IMR-90 (cell line): ENCODE measurements at regions not wholly inside any gene's neighbourhood (a gene's known extent, or its start where the extent isn't known, plus 50 kb on each side); places are given as distances from the start of the nearest gene placed in this dataset.

Experiments
- ATAC-seq: fragments of 200-7000 bp; cut with Tn5 transposase; 2 replicates; pipeline ENCODE4 v1.9.1; 2020; ENCODE audit warnings: low read depth, mild to moderate bottlenecking, moderate library complexity
- BruUV-seq: library from RNA; stranded (reverse); fragments of 400-500 nt; replicated peaks from 2 replicates; lab custom pipeline; 2021; lab: Mats Ljungman, UMichigan
- CTCF ChIA-PET: fragments of 300-600 bp; formaldehyde crosslinking; extraction: SDS; loops from one replicate; lab custom pipeline; 2021; ENCODE audit warnings: antibody characterized with exemption; lab: Yijun Ruan, JAX
- POLR2A ChIA-PET: fragments of 300-600 bp; sonication (Branson Sonifier 250); formaldehyde crosslinking; loops from one replicate; lab custom pipeline; 2022; ENCODE audit warnings: antibody characterized with exemption; ENCODE audit not compliant: unreplicated experiment; lab: Charles Lee
- DNase-seq: peaks from one replicate; pipeline ENCODE4 v3.0.0; 2013
- H2AFZ ChIP-seq: replicated peaks from 2 replicates; pipeline ENCODE3; 2013; ENCODE audit warnings: low read length, mild to moderate bottlenecking; ENCODE audit not compliant: poor library complexity
- H2AK5ac ChIP-seq: 2 replicates; pipeline ENCODE4 v1.6.1; 2013; ENCODE audit warnings: low read depth, low read length, inconsistent platforms
- H2AK9ac ChIP-seq: replicated peaks from 2 replicates; pipeline ENCODE3; 2013; ENCODE audit warnings: mild to moderate bottlenecking, low read depth, low read length, moderate library complexity; ENCODE audit not compliant: poor library complexity
- H2BK120ac ChIP-seq: 2 replicates; pipeline ENCODE4 v1.6.1; 2013; ENCODE audit warnings: low read depth, low read length, inconsistent platforms
- H2BK15ac ChIP-seq: 3 replicates; pipeline ENCODE4 v1.6.1; 2013; ENCODE audit warnings: low read depth, low read length, inconsistent platforms
- H2BK20ac ChIP-seq: 2 replicates; pipeline ENCODE4 v1.6.1; 2013; ENCODE audit warnings: low read depth, mild to moderate bottlenecking, inconsistent platforms, low read length, moderate library complexity
- H2BK5ac ChIP-seq: 2 replicates; pipeline ENCODE4 v1.6.1; 2013; ENCODE audit warnings: mild to moderate bottlenecking, low read depth, low read length, inconsistent platforms; ENCODE audit not compliant: poor library complexity, severe bottlenecking
- H3K14ac ChIP-seq: replicated peaks from 2 replicates; pipeline ENCODE4 v1.6.1; 2013; ENCODE audit warnings: low read depth, low read length, inconsistent platforms
- H3K18ac ChIP-seq: 2 replicates; pipeline ENCODE4 v1.6.1; 2013; ENCODE audit warnings: low read depth, low read length, control low read depth
- H3K23ac ChIP-seq: 2 replicates; pipeline ENCODE4 v1.6.1; 2013; ENCODE audit warnings: low read depth, low read length, inconsistent platforms
- H3K27ac ChIP-seq: 2 replicates; pipeline ENCODE4 v1.5.1; 2013; ENCODE audit warnings: mild to moderate bottlenecking, control low read depth, low read length; ENCODE audit not compliant: insufficient read depth
- H3K27me3 ChIP-seq: 2 replicates; pipeline ENCODE4 v1.6.1; 2013; ENCODE audit warnings: low read length; ENCODE audit not compliant: control insufficient read depth, insufficient read depth
- H3K36me3 ChIP-seq: 2 replicates; pipeline ENCODE4 v1.6.1; 2013; ENCODE audit warnings: low read length, mixed read lengths; ENCODE audit not compliant: control insufficient read depth, insufficient read depth
- H3K4ac ChIP-seq: 2 replicates; pipeline ENCODE4 v1.6.1; 2013; ENCODE audit warnings: low read depth, low read length, inconsistent platforms
- H3K4me1 ChIP-seq: 2 replicates; pipeline ENCODE4 v1.6.1; 2013; ENCODE audit warnings: low read length, mixed read lengths; ENCODE audit not compliant: control insufficient read depth, insufficient read depth
- H3K4me2 ChIP-seq: 2 replicates; pipeline ENCODE4 v1.6.1; 2013; ENCODE audit warnings: low read depth, mild to moderate bottlenecking, control low read depth, low read length, moderate library complexity
- H3K4me3 ChIP-seq: 2 replicates; pipeline ENCODE4 v1.5.1; 2013; ENCODE audit warnings: low read depth, mild to moderate bottlenecking, control low read depth, low read length, moderate library complexity; ENCODE audit not compliant: insufficient read depth
- H3K56ac ChIP-seq: 2 replicates; pipeline ENCODE4 v1.6.1; 2013; ENCODE audit warnings: low read length, inconsistent platforms; ENCODE audit not compliant: insufficient read depth; ENCODE audit errors: extremely low read depth
- H3K79me1 ChIP-seq, 2 experiments: 2 replicates each; pipeline ENCODE4 v1.6.1; 2013; ENCODE audit warnings: low read length in 2 of 2, inconsistent platforms in 1 of 2, low read depth in 1 of 2
- H3K9ac ChIP-seq: 2 replicates; pipeline ENCODE4 v1.6.1; 2013; ENCODE audit warnings: low read depth, low read length, control low read depth
- H3K9me1 ChIP-seq: 2 replicates; pipeline ENCODE4 v1.6.1; 2013; ENCODE audit warnings: low read length, inconsistent platforms; ENCODE audit not compliant: insufficient read depth
- H3K9me3 ChIP-seq: 2 replicates; pipeline ENCODE4 v1.6.1; 2013; ENCODE audit warnings: low read length; ENCODE audit not compliant: control insufficient read depth, insufficient read depth
- H4K20me1 ChIP-seq: 2 replicates; pipeline ENCODE4 v1.6.1; 2013; ENCODE audit warnings: low read length, inconsistent platforms; ENCODE audit not compliant: insufficient read depth
- H4K5ac ChIP-seq: 2 replicates; pipeline ENCODE4 v1.6.1; 2013; ENCODE audit warnings: mild to moderate bottlenecking, low read depth, low read length, control low read depth
- H4K8ac ChIP-seq, 2 experiments: 2 replicates each; pipeline ENCODE4 v1.6.1; 2013; ENCODE audit warnings: low read depth in 2 of 2, low read length in 2 of 2, control low read depth in 1 of 2, inconsistent platforms in 1 of 2
- H4K91ac ChIP-seq: 2 replicates; pipeline ENCODE4 v1.6.1; 2013; ENCODE audit warnings: low read depth, low read length, inconsistent platforms; ENCODE audit not compliant: insufficient read depth
- BHLHE40 ChIP-seq: fragments of 150-350 bp; IDR thresholded peaks from 2 replicates; pipeline ENCODE4 v1.6.1; 2016; ENCODE audit warnings: mild to moderate bottlenecking, low read depth, low read length
- CEBPB ChIP-seq: IDR thresholded peaks from 2 replicates; pipeline ENCODE4 v1.6.1; 2012; ENCODE audit warnings: low read depth, low read length, improper control_type of control experiment
- CHD1 ChIP-seq: IDR thresholded peaks from 2 replicates; pipeline ENCODE4 v1.6.1; 2012; ENCODE audit warnings: low read depth, low read length, improper control_type of control experiment
- ELK1 ChIP-seq: fragments of 150-350 bp; IDR thresholded peaks from 2 replicates; pipeline ENCODE4 v1.6.1; 2016; ENCODE audit warnings: low read depth, mild to moderate bottlenecking, low read length, moderate library complexity, borderline replicate concordance
- MAFK ChIP-seq: IDR thresholded peaks from 2 replicates; pipeline ENCODE4 v1.6.1; 2012; ENCODE audit warnings: low read depth, low read length, improper control_type of control experiment
- MXI1 ChIP-seq: IDR thresholded peaks from 2 replicates; pipeline ENCODE4 v1.6.1; 2012; ENCODE audit warnings: low read depth, mild to moderate bottlenecking, low read length, moderate library complexity, borderline replicate concordance
- NFE2L2 ChIP-seq: fragments of 150-350 bp; IDR thresholded peaks from 2 replicates; pipeline ENCODE4 v1.6.1; 2016; ENCODE audit warnings: low read depth, mild to moderate bottlenecking, low read length
- POLR2A ChIP-seq: IDR thresholded peaks from 2 replicates; pipeline ENCODE4 v1.6.1; 2012; ENCODE audit warnings: mild to moderate bottlenecking, low read depth, low read length
- RAD21 ChIP-seq: IDR thresholded peaks from 2 replicates; pipeline ENCODE4 v1.6.1; 2012; ENCODE audit warnings: low read length, improper control_type of control experiment
- RCOR1 ChIP-seq: IDR thresholded peaks from 2 replicates; pipeline ENCODE4 v1.6.1; 2012; ENCODE audit warnings: mild to moderate bottlenecking, low read length, improper control_type of control experiment; ENCODE audit not compliant: insufficient replicate concordance
- SMC3 ChIP-seq: fragments of 150-350 bp; IDR thresholded peaks from 2 replicates; pipeline ENCODE4 v1.6.1; 2016; ENCODE audit warnings: low read depth, mild to moderate bottlenecking, antibody characterized with exemption, low read length, moderate library complexity
- WGBS, 2 experiments: methylation state at CpG; one replicate each; pipeline versions ENCODE4 v1.1.5 to v1.1.7; 2013; ENCODE audit warnings: missing lambda C conversion rate in 2 of 2; ENCODE audit not compliant: insufficient read length in 1 of 2; ENCODE audit errors: extremely low coverage in 2 of 2; 5-methylcytosine and 5-hydroxymethylcytosine counted together
- dilution Hi-C: fragments of 300-500 bp; cut with HindIII; formaldehyde crosslinking; loops from one replicate; pipeline ENCODE4 v1.14.3; 2018; ENCODE audit warnings: low sequenced_read_pairs; ENCODE audit not compliant: unreplicated experiment
- in situ Hi-C: fragments of 300-500 bp; cut with MboI; formaldehyde crosslinking; loops from 3 replicates; pipeline ENCODE4 v1.14.3; 2019; ENCODE audit warnings: low sequenced_read_pairs, inconsistent platforms, mixed read lengths
- intact Hi-C: fragments of 100-400 bp; cut with micrococcal nuclease; formaldehyde crosslinking; loops from 2 replicates; pipeline ENCODE4 v1.10.0; 2022
- TF ChIP-seq, protein P1 (sequence below): fragments of 150-350 bp; IDR thresholded peaks from 2 replicates; pipeline ENCODE4 v1.6.1; 2017; ENCODE audit warnings: mild to moderate bottlenecking, antibody characterized with exemption, low read length, low read depth

DNA sequence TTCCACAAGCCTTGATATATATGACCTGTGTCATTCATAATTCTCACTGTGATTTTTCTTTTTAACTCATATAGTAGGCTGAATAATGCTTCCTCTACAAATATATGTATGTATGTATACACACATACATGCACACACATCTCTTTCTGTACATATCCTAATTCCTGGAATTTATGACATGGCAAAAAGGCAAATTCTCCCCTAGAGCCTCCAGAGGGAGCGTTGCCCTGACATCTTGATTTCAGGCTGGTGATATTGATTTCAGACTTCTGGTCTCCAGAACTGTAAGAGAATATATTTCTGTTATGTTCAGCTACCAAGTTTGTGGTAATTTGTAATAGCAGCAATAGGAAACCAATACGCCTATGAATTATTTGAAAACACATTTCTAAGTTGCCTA, 166.6 kb upstream of the GAS1 start:
- H3K23ac ChIP-seq = no peak overlapping the region
- no peaks in the 10 kb centered on the region for H3K27me3 ChIP-seq
- no peak overlapping the region for H3K18ac ChIP-seq
- H2BK120ac ChIP-seq = no peak overlapping the region
- no peak overlapping the region for H3K4me2 ChIP-seq
- POLR2A ChIA-PET = no interaction called here
- H3K27ac ChIP-seq = no peak overlapping the region
- no peak overlapping the region for H4K5ac ChIP-seq
- H2BK15ac ChIP-seq = no peak overlapping the region
- 0 out of 2 replicates have a peak, but pooled peaks cover 3% of the 10 kb centered on the region for H3K9me1 ChIP-seq
- H3K4me3 ChIP-seq = no peak overlapping the region
- H2AK9ac ChIP-seq = no peak overlapping the region
- peaks cover 3% of the 10 kb centered on the region for H3K9me3 ChIP-seq
- no peak overlapping the region for H3K9ac ChIP-seq
- no peak overlapping the region for H2AK5ac ChIP-seq
- H3K4me1 ChIP-seq = peaks cover 6% of the 10 kb centered on the region
- dilution Hi-C loops (no loop called here), in situ Hi-C loops (no loop called here), intact Hi-C loops (no loop called here)
- CTCF ChIA-PET = interaction anchor here (0.5 kb wide), 1 partner anchor 105 kb away, joined by 8 read pairs; no protein-coding TSS in a partner anchor
- TF ChIP-seq BHLHE40 = no peak
- no peak for TF ChIP-seq MXI1
- no peak; the same call in 1 of the 2 replicates for TF ChIP-seq SMC3
- no peak for TF ChIP-seq RCOR1
- TF ChIP-seq, protein P1, sequence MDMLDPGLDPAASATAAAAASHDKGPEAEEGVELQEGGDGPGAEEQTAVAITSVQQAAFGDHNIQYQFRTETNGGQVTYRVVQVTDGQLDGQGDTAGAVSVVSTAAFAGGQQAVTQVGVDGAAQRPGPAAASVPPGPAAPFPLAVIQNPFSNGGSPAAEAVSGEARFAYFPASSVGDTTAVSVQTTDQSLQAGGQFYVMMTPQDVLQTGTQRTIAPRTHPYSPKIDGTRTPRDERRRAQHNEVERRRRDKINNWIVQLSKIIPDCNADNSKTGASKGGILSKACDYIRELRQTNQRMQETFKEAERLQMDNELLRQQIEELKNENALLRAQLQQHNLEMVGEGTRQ = no peak
- TF ChIP-seq RAD21 = no peak
- TF ChIP-seq CEBPB = no peak
- no peak for TF ChIP-seq CHD1
- TF ChIP-seq MAFK = no peak
- no peak for TF ChIP-seq ELK1
- no peak for TF ChIP-seq POLR2A
- no peak for TF ChIP-seq NFE2L2
- no peak overlapping the region for H4K8ac ChIP-seq
- no peak overlapping the region for H2AFZ ChIP-seq
- H3K36me3 ChIP-seq = no peaks in the 10 kb centered on the region
- no TSS peak for BruUV-seq
- H3K14ac ChIP-seq = no peak overlapping the region
- H3K4ac ChIP-seq = no peak overlapping the region
- DNase-seq (no peak), ATAC-seq (no peak)
- H2BK5ac ChIP-seq = no peak overlapping the region
- no CpG with 5 or more reads among the region's 2 CpGs for WGBS, 2 experiments
- no peak overlapping the region for H4K91ac ChIP-seq
- no peak overlapping the region for H3K56ac ChIP-seq
- no peaks in the 10 kb centered on the region for H3K79me1 ChIP-seq
- H4K20me1 ChIP-seq = no peaks in the 10 kb centered on the region
- H2BK20ac ChIP-seq = no peak overlapping the region
